Right atrium auricular region (tissue), 2 donors: ENCODE measurements at regions not wholly inside any gene's neighbourhood (a gene's known extent, or its start where the extent isn't known, plus 50 kb on each side); places are given as distances from the start of the nearest gene placed in this dataset.

Experiments
- DNase-seq: peaks from one replicate; pipeline ENCODE4 v3.0.0-alpha.2; 2019; ENCODE audit warnings: low spot score
- H3K27ac ChIP-seq, 2 donors: fragments of 200-600 bp; sonication (generic); 1 replicate in 1 of 2; 2 replicates in 1 of 2; pipeline ENCODE4 v1.5.1; 2016 to 2019
- H3K27me3 ChIP-seq, 2 donors: fragments of 200-600 bp; sonication (generic); one replicate each; pipeline versions ENCODE4 v1.5.1 to v1.6.0; 2017 to 2019
- H3K36me3 ChIP-seq: fragments of 200-600 bp; sonication (generic); one replicate; pipeline ENCODE4 v1.5.1; 2016
- H3K4me1 ChIP-seq, 2 donors: fragments of 200-600 bp; sonication (generic); one replicate each; pipeline versions ENCODE4 v1.5.1 to v1.6.0; 2017 to 2019
- H3K4me3 ChIP-seq, 2 donors: fragments of 200-600 bp; sonication (generic); 1 replicate in 1 of 2; 2 replicates in 1 of 2; pipeline ENCODE4 v1.5.1; 2017 to 2019; ENCODE audit warnings: mild to moderate bottlenecking in 1 of 2, moderate library complexity in 1 of 2
- H3K9me3 ChIP-seq, 2 donors: fragments of 200-600 bp; sonication (generic); one replicate each; pipeline ENCODE4 v1.5.1; 2019
- TF ChIP-seq, protein P1 (sequence below), 2 donors: fragments of 200-600 bp; sonication (generic); IDR thresholded peaks; one replicate each; pipeline ENCODE4 v1.5.1; 2019; ENCODE audit warnings: antibody characterized with exemption in 2 of 2

DNA sequence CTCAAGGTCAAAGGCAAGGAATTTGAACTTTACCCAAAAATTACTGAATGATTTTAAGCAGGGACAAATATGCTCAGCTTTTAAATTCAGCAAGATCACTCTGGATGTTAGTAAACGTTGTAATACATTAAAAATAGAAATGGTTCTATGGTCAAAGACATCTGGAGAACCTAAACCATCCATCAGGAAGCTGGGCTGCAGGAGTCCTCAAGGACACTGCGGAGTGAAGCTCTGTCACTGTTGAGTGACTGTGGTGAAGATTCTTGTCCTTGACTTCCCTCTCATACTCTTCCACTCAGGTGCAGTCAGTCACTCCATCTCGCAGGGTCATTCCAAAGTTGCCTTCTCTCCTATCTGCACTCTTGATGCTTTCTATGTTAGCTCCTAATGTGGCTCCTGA lies 450.7 kb downstream of the FOXO1 start:
- Histone ChIP-seq H3K4me1 (peaks cover 0 to under 1% of the 10 kb centered on the region in 2 donors), H3K36me3 (no peaks in the 10 kb centered on the region), H3K4me3 (no peak overlapping the region), H3K27ac (no peak overlapping the region), H3K27me3 (no peaks in the 10 kb centered on the region), H3K9me3 (no peaks in the 10 kb centered on the region)
- TF ChIP-seq, protein P1, sequence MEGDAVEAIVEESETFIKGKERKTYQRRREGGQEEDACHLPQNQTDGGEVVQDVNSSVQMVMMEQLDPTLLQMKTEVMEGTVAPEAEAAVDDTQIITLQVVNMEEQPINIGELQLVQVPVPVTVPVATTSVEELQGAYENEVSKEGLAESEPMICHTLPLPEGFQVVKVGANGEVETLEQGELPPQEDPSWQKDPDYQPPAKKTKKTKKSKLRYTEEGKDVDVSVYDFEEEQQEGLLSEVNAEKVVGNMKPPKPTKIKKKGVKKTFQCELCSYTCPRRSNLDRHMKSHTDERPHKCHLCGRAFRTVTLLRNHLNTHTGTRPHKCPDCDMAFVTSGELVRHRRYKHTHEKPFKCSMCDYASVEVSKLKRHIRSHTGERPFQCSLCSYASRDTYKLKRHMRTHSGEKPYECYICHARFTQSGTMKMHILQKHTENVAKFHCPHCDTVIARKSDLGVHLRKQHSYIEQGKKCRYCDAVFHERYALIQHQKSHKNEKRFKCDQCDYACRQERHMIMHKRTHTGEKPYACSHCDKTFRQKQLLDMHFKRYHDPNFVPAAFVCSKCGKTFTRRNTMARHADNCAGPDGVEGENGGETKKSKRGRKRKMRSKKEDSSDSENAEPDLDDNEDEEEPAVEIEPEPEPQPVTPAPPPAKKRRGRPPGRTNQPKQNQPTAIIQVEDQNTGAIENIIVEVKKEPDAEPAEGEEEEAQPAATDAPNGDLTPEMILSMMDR (IDR thresholded peaks at IDR 0.05): no peak
- no peak for DNase-seq

DNA sequence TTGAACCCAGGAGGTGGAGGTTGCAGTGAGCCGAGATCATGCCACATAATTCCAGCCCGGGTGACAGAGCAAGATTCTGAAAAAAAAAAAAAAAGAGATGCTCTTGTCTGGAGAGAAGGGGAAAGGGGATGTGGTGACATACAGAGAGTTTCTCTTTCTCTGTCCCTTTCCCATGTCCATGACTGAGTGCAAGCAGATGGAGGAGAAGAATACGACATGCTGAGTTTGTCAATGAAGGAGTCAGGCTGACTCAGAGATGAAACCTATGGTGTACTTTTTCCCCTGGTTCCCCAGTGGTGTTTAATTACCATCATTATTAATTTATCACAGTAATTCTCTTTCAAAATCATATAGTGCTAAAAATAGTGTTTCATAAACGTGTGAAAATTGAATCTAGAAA lies 448.8 kb downstream of the FOXO1 start:
- Histone ChIP-seq H3K27me3 (no peaks in the 10 kb centered on the region), H3K4me3 (no peak overlapping the region), H3K9me3 (no peaks in the 10 kb centered on the region), H3K4me1 (peaks cover 0 to 11% of the 10 kb centered on the region in 2 donors), H3K27ac (no peak overlapping the region), H3K36me3 (no peaks in the 10 kb centered on the region)
- no peak for DNase-seq
- TF ChIP-seq, protein P1 (IDR thresholded peaks at IDR 0.05): no peak

DNA sequence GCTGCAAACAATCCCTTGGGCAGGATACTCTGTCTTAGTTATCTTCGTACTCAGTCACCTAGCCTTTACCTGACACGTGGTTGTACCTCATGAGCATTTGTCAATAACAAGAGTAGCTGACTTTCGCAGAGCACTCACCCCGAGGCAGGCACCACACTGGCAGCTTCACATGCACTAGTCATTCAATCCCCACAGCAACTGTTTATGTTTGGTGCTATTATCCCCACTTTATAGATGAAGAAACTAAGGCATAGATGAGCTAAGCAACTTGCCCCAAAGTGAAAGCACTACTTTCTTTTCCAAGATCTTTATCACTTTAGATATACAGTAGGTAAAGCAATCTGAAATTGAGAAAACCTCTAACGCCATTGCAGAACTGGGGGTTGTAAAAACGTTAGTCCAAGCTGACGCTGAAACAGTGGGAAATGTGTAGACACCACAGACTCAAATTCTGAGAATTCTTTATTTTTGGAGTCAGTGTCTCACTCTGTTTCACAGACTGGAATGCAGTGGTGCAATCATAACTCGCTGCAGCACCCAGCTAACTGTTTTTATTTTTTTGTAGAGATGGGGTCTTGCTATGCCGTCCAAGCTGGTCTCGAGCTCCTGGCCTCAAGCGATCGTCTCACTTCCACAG lies 446.0 kb downstream of the FOXO1 start:
- no peak for DNase-seq
- Histone ChIP-seq H3K27ac (peak overlapping the region; percentile 40 to 60), H3K4me1 (peaks cover 0 to 11% of the 10 kb centered on the region in 2 donors), H3K9me3 (no peaks in the 10 kb centered on the region), H3K36me3 (no peaks in the 10 kb centered on the region), H3K27me3 (no peaks in the 10 kb centered on the region), H3K4me3 (no peak overlapping the region)
- TF ChIP-seq, protein P1 (IDR thresholded peaks at IDR 0.05): no peak

DNA sequence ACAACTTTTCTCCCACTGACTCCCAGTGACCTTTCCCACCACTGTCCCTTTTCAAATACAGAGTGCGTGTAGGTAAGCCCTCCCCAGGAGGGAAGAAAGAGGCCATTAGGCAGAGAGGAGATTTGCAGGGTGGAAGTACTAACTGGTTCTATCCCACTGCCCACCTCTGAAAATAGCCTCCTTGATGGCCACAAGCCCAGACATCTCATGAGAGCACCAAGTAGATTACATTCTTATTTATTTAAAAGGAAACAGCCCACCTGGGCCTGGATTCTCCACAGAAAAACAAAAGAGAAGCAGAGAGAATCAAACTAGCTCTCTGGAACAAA lies 445.3 kb downstream of the FOXO1 start:
- H3K36me3 ChIP-seq: no peaks in the 10 kb centered on the region
- H3K4me1 ChIP-seq: peaks cover 0 to 11% of the 10 kb centered on the region in 2 donors
- peak overlapping the region; percentile 40 to 60 for H3K27ac ChIP-seq
- H3K27me3 ChIP-seq: no peaks in the 10 kb centered on the region
- no peaks in the 10 kb centered on the region for H3K9me3 ChIP-seq
- TF ChIP-seq, protein P1 (IDR thresholded peaks at IDR 0.05): no peak
- H3K4me3 ChIP-seq: no peak overlapping the region
- DNase-seq: no peak

DNA sequence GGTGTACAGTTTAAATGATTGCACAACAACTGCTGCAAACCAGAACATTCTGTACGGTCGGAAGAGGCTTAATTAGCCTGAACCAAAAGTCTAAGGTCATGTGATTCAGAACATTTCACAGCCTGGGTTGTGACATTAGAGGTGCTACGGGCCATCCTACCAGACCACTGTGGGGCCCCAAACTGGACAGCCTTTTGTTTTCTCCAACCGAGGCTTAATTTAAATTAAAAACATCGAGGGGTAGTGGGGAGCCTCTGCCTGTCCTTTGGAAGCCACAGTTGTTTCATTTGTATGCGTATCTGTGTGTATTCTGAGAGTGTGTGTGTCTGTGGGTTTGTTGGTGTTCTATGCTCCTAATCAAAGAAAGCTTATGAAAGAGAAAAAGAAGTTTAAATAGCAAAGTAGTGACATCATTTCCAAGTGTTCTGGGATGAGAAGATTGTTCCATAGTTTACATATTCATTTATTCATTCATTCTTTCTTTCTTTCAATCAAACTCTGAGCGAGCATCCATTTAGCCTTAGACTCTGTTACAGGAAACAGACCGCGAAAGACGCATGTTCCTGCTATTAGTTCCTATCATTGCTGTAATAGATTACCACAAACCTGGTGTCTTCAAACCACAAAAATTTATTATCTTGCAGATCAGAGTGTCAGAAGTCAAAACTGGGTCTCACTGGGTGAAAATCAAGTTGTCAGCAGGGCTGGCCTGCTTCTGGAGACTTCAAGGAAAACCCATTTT lies 444.8 kb downstream of the FOXO1 start:
- Histone ChIP-seq H3K9me3 (no peaks in the 10 kb centered on the region), H3K36me3 (no peaks in the 10 kb centered on the region), H3K27ac (peak overlapping the region; percentile 40 to 60), H3K4me3 (no peak overlapping the region), H3K4me1 (peaks cover 0 to 11% of the 10 kb centered on the region in 2 donors), H3K27me3 (no peaks in the 10 kb centered on the region)
- no peak for DNase-seq
- TF ChIP-seq, protein P1 (IDR thresholded peaks at IDR 0.05): no peak
